Amniotic epithelial cell (primary cell): ENCODE measurements at regions not wholly inside any gene's neighbourhood (a gene's known extent, or its start where the extent isn't known, plus 50 kb on each side); places are given as distances from the start of the nearest gene placed in this dataset.

Experiments
- DNase-seq: peaks from one replicate; pipeline ENCODE4 v3.0.0-alpha.2; 2010; ENCODE audit warnings: low read depth

DNA sequence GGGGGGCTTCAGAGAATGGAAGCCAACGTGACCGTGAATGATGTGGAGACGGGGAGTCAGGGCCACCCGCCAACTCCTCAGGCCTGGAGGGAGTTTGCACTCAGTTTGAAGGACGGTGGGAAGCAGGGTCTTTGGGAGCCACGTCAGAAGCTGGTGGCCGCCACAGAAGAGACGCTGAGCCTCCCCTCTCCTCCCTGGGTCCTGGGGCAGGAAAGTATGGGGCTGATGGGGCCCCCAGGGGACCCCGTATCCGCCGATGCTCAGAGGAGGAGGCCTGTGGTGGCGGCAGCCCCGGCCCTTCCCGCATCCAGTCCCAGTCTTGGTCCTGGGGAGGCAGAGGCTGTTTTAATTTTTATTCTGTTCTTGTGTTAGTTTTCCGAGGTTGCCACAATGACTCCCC, 188.6 kb upstream of the C1orf174 start:
- DNase-seq, result no peak

DNA sequence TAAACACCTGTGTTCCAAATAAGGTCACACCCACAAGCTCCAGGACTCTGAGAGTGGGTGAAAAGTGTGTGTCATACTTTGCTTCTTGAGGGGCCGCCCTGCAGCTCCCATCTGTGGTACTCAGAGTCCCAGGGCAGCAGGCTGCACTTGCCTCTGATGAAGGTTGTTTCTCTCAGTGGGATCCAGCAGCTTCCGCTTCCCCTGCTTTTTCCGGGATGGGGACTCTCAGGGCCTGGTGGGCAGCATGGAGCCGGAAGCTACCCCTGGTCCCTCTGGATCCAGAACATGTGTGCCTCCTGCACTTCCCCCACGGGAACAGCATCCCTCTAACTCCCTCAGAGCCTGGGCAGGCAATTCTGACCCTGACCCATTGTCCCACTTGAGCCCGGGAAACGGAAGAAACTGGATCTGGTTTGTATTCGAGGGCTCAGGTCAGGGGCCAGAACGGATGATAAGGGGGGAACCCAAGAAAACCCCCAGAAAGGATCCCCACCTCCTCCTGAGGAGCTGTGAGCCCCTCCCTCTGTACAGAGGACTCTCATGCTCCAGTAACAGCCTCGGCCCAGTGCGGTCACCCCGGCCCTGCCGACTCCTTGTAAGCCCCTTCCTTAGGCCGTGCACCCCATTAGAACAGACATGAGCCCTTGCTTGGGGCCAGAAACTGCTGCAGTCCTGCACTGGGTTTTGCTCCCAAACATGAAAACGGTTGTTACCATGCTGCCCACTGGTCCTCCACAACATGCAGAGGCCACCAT, 189.5 kb upstream of the C1orf174 start:
- no peak for DNase-seq

DNA sequence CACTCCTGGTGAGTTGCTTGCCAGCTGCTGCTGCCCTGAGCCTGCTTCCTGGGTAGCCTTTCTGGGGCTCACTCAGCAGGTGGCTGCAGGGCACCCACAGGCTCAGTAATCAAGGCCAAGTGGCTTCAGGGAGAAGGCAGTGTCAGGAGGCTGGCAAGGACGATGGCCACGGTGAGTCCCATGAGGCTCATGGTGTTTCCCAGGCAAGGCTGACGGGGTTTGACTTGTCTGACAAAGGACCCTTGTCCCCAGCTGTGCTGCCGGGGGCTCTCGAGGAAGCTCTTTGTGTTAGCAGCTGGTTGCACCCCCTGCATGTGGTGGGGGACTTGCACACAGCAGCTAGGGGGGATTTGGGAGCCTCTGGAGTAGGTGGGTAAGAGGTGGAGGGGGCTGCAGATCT, 190.5 kb upstream of the C1orf174 start:
- DNase-seq, result no peak

DNA sequence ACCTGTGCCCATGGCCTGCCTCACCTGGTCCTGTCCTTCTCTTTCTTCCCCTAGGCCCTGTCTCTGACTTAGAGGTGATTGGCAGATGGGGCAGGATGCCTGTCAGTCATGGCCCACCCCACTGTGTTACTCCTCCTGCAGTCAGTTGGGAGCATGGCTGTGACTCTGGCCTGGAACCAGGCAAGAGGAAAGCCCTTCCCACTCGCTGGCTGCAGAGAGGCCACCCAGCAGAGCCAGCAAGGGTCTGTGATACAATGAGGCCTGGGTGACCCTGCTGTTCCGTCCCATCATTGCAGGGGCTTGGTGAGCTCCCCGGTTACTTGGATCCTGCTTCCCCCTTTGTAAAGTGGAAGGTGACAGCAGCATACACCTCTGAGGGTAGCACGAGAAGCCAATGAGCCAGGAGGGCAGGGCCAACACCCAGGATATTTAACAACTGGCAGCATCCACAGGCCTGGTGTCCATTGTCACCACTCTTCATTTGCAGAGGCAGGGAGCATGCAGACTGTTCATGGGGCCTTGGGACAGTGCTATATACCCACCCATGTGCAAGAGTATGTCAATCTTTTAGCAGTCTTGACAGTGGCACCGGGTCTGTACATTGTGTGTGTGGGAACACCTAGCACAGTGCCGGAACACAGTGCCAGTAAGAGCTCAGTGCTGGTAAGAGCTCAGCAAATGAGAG, 191.0 kb upstream of the C1orf174 start:
- DNase-seq, result no peak

DNA sequence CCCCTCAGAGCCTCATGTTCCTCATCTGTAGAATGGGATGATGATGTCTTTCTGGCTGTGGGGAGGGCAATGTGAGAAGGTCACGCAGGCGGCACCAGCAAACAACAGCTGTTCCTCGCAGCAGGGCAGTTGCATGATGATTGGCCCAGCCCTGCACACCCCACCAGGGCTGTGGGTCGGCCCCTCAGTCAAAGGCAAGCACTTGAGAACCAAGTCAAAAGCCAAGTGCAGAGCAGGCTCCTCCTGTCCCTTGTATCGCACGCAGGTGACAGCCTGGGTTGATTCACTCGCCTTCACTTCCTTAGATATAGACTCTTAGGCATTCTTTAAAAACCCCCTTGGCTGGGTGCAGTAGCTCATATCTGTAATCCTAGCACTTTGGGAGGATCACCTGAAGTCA, 191.9 kb upstream of the C1orf174 start:
- no peak for DNase-seq

DNA sequence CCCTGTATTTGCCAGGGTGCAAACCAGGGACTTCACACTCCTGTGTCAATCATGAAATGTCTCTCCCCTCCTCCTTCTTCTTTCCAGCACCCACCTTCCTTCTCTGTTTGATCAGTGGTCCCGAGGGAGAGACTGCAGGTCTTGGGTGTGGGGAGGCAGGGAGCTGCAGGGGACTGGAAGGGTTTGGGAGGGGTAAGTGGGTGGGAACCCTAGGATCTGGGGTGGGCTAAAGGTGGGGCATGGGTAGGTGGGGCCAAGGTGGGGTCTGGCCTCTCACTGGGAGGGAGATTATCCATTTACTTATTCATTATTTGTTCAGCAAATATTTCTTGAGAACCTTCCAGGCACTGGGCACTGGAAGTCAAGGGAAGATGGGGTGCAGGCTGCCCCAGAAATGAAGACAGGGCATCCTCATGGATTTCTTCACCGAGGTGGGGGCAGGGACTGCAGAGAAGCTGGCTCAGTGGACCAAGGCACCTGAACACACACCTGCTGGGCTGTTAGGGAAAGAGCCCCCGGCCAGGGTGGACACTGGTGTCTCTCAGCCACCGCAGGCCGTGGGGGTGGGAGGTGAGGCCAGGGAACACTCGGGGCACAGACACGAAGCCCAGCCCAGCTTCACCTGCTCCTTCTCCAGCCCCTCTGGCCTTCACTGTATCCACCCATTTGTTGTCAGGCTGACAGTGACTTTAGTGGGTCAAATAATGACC, 193.9 kb upstream of the C1orf174 start:
- DNase-seq, result no peak

DNA sequence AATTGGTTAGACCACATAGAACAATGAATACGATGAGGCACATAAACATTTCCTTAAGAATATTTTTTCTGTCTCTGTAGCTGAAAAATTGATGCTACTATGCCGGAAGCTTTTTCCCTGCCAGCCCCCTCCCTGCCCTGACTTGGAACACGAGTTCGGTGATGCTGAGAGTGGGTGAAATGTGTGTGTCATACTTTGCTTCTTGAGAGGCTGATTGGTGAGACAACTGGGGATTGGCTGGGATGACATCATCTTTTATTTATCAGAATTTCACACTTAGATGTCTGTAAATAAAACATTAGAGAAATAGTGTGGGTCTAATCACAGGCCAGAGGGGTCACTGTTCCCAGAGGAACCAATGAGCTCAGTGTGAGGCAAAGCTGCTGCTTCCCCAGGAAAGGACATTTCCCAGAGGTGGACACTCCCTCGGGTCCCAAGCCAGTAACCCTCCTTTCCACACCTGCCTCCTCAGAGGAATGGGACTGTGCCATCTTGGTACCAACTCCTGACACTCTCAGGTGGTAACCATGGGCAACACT, 195.4 kb upstream of the C1orf174 start:
- DNase-seq, result no peak

DNA sequence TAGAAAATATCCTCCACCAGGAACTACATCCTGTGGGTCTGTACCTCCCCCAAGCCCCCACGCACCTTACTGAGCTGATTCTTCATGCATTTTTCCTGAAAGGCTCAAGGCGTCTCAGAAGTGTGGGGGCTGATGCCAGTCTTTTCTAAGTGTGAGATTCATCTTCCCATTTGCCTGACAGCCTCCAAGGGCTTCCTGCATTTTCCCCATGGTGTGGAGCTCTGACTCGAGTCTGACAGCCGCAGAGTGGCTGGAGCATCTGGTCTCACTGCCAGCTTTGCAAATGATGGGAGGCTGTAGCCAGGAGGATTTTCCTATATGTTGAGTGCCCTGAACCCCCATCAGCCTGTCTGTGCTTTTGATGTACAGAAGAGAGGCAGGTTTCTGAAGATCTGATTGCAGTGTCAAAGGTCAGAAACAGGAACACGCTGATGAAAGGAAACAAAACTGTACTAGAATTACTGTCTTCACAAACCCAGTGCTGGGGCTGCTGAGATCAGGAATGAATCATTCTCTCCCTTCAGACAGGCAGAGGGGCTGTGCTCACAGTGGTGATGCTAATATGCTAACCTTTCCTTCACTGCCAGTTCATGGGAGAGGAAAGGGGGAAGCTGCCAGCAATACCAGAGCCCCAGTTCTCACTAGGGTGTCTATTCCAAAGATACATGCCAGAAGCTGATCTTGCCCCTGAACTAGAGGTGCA, 201.5 kb upstream of the C1orf174 start:
- no peak for DNase-seq

DNA sequence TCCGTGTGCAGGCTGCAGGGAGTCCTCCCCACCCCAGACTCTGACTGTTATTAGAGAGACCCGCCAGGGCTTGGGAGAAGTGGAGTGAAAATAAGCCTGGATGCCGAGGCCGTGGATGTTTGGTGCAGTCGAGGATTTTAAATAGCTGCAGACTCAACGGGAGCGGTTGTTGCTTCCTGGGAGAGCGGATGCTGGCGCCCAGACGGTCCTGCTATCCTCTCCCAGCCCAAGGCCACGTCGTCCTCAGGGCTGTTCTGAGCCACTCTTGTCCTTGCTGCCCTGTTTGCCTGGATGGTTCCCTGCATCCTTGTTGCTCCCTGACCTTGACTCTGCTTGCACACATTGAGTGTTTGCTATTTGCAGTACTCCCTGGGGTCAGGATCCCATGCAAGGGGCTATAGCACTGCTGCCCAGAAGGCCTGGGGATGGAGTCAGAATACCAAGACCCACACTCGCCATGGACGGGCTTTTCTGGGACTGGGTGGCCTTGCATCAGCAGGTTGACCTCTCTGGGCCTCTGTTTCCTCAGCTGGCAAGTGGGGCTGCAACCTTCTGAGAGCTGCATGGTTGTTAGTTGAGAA, 205.3 kb upstream of the C1orf174 start:
- DNase-seq, result no peak

DNA sequence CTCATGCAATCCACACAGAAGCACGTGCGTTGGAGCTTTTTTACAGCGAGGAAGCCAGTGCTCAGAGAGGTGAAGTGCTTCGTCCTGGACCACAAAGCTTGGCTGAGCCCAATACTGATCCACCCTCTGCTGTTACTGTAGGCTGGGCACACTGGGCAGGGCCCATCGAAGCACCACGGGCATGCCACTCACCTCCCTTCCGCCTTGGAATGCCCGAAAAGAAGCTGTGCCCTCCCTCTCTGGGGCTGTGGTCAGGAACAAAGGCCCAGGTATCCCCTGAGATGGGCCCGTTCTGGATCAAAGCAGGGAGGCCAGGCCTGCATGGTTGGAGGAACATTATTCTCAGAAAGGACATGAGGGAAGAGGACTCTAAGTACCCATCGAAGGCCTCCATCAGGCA, 206.7 kb upstream of the C1orf174 start:
- no peak for DNase-seq

DNA sequence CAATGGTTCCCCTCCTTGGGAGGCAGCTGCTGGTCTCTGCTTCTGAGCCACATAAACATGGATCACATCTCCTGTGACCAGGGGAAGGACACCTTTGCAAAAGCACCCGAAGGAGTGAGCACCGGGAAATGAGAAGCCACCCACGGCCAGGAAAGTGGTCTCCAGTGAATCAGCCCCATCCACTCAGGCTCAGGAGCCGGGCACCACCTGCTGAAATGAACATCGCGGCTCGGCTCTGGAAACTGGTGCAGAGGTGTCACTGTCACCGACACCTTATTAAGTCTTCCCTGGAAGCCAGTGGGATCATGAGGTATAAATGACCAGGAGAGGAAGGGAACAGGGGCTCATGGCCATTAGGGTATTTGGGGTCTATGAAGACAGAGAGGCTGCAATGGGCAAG, 207.2 kb upstream of the C1orf174 start:
- no peak for DNase-seq

DNA sequence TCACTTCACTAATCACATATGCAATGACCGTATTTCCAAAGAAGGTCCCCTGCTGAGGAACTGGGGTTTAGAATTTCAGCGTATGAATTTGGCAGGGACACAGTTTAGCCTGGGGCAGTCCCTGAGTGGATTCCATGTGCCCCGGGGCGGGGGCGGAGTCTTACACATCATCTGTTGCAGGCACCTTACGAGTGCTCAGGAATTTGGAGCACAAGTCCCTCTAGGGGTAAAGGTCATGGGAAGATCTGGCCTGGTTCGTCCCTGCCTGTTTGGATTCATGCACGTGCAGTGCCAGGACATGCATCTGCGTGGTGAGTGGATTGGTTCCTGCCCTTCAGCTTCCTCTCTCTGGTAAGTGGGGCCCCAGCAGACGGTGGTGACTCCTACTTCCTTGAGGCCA, 208.3 kb upstream of the C1orf174 start:
- no peak for DNase-seq

DNA sequence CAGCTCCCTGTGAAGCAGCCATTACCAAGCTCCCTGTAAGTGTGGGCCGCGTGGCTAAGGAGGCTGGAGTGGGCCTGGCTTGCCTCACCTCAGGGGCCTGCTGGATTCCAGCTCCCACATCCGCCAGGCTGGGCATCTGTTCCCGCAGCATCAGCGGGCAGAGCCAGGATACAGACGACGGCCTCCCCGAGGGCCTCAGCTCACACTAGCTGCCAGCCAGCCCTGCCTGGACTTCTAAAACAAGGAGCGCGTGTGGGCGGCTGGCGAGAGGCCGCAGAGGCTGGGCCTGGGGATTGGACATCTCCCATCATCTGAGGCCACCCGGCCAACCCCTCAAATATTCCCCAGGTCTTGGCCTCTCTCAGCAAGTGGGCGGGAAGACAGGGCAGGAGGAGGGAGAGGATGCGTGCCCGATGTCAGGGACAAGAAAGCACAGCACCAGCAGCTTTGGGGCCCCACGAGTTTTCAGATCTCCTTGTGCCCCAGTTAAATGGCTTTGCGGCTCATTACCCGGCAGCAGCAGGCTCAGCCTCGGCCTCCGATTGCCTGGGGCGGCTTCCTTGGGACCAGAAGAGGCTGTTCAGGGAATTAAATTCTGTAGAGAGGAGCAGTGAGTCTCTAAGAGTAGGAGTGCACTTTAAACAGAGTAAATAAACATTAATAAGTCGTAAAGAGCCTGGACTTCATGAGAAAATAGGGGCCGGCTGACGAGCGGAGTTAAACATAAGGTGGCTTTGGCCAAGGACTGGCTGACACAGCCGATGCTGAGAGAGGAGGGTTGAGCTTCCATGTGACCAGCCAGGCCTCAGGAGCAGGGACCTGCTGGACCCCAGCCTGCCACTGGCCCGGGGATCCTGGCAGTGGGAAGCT, 208.9 kb upstream of the C1orf174 start:
- no peak for DNase-seq

DNA sequence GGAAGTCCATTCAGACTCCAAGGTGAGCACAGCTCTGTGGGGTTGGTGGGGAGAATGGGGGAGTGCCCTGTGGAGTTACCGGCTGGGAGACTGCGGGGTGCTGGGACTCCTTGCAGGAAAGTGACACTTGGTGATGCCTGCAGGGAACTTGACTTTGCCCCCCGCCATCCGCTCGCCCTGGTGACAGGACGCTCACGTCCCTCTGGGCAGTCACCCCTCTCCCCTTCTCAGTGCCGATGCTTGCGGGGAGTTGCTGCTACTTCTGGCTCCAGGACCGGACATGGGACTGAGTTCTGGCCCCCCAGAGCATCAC, 209.5 kb upstream of the C1orf174 start:
- DNase-seq, result no peak

DNA sequence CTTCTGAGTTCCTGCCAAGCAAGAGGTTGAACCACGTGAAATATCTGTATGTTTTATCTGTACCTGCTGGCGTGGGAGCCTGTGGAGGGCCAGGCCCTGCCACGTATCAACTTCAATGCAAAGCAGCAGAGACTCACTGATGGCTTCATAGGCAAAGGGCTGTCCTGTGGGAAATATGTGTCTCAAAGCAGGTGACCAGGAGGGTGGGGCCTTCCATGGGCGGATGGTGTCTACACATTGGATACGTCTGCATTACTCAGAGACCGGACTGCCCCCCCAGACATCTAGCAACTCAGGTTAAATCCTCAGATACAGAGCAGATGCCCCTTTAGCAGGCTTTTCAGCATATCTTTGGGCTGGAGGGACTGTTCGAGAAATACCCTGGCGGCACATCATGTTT, 210.8 kb upstream of the C1orf174 start:
- no peak for DNase-seq

DNA sequence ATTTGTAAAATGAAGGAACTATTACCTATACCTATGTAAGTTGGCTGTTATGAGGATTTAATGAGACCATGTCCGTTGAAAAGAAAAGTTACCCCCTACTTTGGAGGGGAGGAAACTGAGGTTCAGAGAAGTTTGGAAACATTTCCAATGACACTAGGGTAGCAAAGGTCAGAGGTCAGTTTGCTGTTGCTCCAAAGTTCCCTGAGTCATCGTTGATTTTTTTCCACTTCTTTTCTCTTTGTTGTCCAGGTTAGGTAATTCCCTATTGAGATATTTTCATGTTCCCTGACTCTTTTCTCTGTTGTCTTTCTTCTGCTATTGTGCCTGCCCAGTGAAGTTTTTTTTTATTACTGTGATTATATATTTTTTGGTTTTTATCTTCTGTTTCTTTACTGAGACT, 213.8 kb upstream of the C1orf174 start:
- no peak for DNase-seq

DNA sequence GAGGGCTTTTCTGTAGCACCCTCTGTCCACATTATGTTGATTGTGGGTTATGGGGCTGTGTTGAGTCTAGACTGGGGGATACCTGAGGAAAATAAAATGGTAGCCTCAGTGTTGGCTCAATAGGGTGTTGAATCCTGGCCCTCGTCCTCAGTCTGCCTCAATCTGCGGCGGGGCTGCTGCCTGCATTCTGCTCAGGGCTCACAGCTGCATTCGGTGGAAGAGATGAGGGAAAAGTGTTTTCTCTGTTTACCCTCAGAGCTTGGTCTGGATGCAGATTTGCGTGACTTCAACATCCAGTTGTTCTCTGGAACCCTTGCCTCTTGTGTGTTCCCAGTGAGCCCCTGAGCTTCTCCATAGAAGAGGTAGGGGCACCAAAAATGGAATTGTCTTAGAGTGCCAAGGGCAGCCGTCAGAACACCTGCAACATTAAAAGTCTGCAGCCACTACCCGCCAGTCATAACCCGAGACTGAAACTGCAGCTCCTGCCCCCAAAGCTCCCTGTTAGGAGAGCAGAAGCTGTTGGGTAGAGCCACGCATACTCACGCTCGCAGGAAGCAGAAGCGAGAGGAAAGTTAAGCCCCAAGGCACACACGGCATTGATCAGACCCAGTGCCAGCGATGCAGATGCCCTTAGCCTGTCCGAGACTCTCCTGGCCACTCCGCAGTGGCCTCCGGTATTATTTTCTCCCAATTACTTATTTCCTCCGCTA, 215.3 kb upstream of the C1orf174 start:
- DNase-seq, result no peak

DNA sequence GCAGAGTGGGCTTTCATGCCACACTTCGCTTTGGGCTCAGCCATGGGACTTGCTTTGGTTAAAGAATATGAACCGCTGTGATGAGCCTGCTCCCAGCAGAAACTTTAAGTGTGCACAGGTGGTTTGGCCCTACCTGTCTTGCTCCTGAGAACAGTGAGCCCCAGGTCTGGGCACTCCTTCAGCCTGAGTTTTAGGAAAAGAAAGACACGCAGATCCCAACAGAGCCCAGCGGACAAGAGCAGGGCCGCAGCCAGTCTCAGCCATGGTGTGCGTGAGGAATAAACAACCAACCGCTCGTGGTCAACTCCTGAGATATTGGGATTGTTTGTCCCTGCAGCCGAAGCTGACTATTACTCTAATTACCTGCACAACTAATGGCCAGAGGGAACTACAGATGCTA, 217.1 kb upstream of the C1orf174 start:
- DNase-seq, result no peak

DNA sequence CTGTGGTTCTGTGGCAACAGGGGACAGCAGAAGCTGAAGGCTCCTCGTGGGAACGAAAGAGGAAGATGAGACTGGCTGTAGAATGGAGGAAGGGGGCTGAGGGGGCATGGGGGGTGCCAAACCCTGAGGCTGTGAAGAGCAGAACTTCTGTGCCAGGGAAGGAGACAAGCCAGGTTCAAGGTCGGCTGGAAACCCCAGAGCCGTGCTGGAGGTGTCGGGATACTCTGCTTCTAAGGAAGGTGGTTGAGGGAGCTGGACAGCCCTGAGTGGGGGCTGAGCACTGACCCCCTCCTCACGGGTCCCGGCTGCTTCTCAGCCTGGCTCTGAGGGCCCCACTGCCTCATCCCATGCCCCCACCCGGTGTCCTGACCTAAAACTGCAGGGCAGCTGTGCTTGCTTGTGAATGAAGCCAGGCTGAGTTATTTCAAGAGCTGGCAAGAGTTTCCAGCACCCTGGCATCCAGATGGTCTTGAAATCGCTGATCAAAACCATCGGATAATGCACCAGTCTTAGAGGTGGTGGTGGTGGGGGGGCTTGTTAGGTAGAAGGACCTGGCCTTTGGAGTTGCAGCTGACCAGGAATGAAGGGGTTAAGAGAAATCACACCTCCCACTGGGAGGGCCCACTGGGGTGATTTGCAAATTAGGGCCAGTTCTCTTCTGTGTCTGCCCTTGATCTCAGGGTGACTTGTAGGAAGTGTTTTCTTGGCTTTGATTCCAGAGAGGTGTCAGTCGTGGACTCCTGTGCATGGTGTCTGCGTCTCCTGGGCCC, 218.9 kb upstream of the C1orf174 start:
- no peak for DNase-seq
